ENCODE measurements at regions not wholly inside any gene's neighbourhood (a gene's known extent, or its start where the extent isn't known, plus 50 kb on each side); places are given as distances from the start of the nearest gene placed in this dataset.
A peak's percentile ranks its signal among the peaks of the same experiment; 100 is the strongest.

DNA sequence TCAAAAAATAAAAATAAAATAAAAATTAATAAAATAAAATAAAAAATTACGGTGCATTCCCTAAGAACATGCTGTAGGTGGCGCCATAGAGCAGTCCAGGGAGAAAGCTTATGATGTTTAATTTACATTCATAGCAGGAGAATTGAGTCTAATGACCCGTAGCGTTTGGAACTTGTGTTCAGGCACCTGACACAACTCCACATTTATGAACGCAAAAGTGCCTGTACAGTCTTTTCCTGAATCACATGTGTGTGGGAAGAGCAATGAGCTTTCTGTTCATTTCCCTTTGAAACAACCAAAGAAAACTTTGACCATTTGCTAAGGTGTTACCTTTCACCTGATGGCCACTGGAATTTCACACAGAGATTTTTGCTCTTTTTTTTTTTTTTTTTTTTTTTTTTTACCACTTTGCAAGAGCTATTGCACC lies 60.6 kb upstream of the KCNA1 start:
- Mint-ChIP-seq H3K4me3 (no peak overlapping the region), H3K27ac (no peak overlapping the region), H3K36me3 (ENCODE audit: low read depth) (no peaks in the 10 kb centered on the region), H3K27me3 (peaks cover 5% of the 10 kb centered on the region), H3K4me1 (no peaks in the 10 kb centered on the region)
- peak; percentile 57 for ATAC-seq
- peak in 1 of 3 donors; percentile 22 for DNase-seq
- H3K9me3 ChIP-seq (ENCODE audit: control insufficient read depth, low read length, poor library complexity, severe bottlenecking) = no peaks in the 10 kb centered on the region

DNA sequence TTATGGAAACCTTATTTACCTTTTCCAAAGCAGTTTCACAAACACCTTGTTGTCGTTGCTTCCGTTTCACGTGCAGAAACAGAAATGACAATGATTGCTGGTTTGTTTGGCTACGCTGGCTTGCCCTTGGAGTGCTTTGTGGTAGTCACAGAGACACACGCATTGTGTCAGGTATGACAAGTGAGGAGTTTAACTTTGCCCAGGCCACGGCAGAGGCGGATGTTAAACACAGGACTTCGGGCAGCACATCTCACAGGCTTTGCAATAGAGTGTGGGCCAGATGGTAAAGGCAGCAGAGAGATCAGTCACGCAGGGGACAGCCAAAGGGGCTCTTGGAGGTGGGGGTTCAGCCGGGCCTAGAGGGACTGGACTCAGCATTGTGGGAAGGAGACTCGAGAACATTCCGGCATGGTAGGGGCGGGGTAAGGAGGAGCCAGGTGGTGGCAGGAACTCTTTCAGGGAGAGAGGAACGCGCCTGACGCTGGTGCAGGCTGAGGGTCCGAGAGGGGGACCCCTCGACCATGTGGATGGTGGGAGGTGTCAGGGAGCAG lies 59.8 kb upstream of the KCNA1 start:
- no peaks in the 10 kb centered on the region for H3K36me3 Mint-ChIP-seq (ENCODE audit: low read depth)
- H3K27me3 Mint-ChIP-seq = peaks cover 5% of the 10 kb centered on the region
- no peaks in the 10 kb centered on the region for H3K9me3 ChIP-seq (ENCODE audit: control insufficient read depth, low read length, poor library complexity, severe bottlenecking)
- DNase-seq (no peak), ATAC-seq (no peak)
- no peaks in the 10 kb centered on the region for H3K4me1 Mint-ChIP-seq
- no peak overlapping the region for H3K27ac Mint-ChIP-seq
- no peak overlapping the region for H3K4me3 Mint-ChIP-seq

DNA sequence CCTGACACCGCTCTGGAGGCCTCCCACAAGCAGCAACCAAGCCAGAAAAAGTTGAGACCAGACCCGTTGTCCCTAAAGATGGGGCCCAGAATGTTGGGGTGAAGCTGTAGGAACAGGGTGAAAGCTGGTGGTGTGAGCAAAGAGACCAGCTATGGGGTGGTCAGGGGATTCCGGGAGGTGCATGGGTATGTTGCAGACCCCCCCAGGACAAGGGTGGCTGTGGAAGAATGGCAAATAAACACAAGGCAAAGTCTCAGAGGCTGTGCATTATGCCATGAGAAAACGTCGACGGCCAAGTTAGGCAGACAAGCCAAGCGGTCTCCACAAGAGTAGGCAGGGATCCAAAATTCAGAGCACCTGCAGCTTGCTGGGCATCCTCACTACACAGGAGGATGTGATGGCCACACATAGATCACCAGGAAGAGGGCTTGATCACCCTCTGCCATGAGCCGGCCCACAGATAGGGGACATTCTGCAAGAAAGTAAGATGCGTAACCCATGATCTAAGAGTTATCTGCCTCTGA lies 58.8 kb upstream of the KCNA1 start:
- no peaks in the 10 kb centered on the region for H3K27me3 Mint-ChIP-seq
- no peak for DNase-seq
- H3K36me3 Mint-ChIP-seq (ENCODE audit: low read depth) = no peaks in the 10 kb centered on the region
- ATAC-seq = no peak
- no peak overlapping the region for H3K27ac Mint-ChIP-seq
- H3K4me1 Mint-ChIP-seq = peaks cover 4% of the 10 kb centered on the region
- no peak overlapping the region for H3K4me3 Mint-ChIP-seq
- no peaks in the 10 kb centered on the region for H3K9me3 ChIP-seq (ENCODE audit: control insufficient read depth, low read length, poor library complexity, severe bottlenecking)

DNA sequence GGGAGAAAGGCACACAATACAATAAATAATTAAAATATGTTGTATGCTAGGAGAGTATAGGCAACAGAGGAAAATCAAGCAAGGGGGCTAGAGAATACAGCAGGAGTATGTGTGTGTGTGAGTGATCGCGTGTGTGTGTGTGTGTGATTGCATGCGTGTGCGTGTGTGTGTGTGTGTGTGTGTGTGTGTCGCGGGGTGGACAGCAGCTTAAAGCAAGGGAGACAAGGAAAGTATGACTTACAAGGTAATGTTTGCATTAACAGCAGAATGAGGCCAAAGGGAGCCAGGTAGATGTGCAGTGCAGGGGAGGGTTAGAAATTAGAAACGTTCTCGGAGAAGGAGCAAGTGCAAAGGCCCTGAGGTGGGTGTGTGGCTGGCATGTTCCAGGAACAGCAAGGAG lies 57.4 kb upstream of the KCNA1 start:
- Mint-ChIP-seq H3K4me1 (peaks cover 4% of the 10 kb centered on the region), H3K27ac (no peak overlapping the region), H3K36me3 (ENCODE audit: low read depth) (no peaks in the 10 kb centered on the region), H3K4me3 (no peak overlapping the region), H3K27me3 (no peaks in the 10 kb centered on the region)
- DNase-seq (no peak), ATAC-seq (no peak)
- H3K9me3 ChIP-seq (ENCODE audit: control insufficient read depth, low read length, poor library complexity, severe bottlenecking) = no peaks in the 10 kb centered on the region

DNA sequence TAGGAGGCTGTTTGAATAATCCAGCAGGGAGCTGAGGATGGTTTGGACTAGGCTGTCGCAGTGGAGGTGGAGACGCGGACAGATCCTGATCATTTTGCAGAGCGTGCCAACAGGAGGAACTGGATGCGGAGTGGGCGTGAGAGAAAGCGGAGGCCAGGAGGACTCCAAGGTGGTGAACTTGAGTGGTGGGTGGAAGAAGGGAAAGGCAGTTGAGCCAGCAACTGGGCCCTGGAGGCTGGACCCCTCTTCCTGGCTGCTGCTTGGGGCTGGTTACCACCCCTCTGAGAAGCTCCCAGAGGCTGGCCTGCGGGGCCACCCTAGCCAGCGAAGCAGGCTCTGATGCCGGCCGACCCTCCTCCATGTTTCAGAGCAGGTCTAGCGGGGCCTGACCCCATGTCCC lies 56.8 kb upstream of the KCNA1 start:
- no peaks in the 10 kb centered on the region for H3K36me3 Mint-ChIP-seq (ENCODE audit: low read depth)
- no peak overlapping the region for H3K27ac Mint-ChIP-seq
- H3K4me1 Mint-ChIP-seq = peaks cover 9% of the 10 kb centered on the region
- H3K4me3 Mint-ChIP-seq = no peak overlapping the region
- DNase-seq = no peak
- H3K9me3 ChIP-seq (ENCODE audit: control insufficient read depth, low read length, poor library complexity, severe bottlenecking) = no peaks in the 10 kb centered on the region
- peaks cover 3% of the 10 kb centered on the region for H3K27me3 Mint-ChIP-seq
- ATAC-seq = no peak

DNA sequence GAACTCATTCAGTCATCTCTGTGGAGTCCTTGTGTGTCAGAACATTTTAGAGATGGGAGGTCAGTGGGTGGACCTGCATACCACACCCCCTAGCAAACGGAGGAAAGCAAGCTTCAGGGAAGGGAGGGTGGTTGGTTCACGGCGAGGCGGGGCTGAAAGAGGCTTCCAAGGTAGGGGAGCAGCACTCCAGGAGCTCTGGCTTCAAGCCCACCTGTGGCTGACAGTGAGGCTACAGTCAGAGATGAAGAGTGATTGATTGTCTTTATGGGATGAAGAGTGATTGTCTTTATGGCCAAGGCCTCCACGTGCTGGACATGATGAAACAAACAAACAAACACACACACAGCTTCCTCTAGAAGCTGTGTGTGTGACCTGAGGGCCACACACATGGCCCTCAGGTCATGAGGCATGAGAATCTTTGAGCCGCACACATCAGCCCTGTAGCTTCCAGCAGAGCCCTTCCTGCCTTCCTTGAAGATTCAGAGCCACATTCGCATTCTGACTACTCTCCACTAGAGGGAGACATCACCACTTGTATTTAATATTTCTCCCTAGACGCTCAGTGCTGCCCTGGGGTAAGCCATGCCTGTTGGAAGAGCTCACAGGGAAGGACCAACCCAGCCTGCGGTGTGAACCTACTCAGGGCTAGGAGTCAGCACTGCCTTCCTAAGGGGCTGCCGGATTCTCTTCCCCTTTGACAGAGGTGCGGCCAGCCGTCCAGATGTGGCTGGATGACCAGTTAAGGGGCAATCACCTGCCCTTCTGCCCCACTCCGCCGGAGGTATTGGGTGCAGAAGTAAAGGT lies 54.4 kb upstream of the KCNA1 start:
- peaks cover 25% of the 10 kb centered on the region for H3K27me3 Mint-ChIP-seq
- peaks cover 13% of the 10 kb centered on the region for H3K4me1 Mint-ChIP-seq
- DNase-seq = peak in 1 of 3 donors; percentile 36
- no peaks in the 10 kb centered on the region for H3K9me3 ChIP-seq (ENCODE audit: control insufficient read depth, low read length, poor library complexity, severe bottlenecking)
- H3K36me3 Mint-ChIP-seq (ENCODE audit: low read depth) = no peaks in the 10 kb centered on the region
- peak; percentile 80 for ATAC-seq
- no peak overlapping the region for H3K27ac Mint-ChIP-seq
- no peak overlapping the region for H3K4me3 Mint-ChIP-seq

DNA sequence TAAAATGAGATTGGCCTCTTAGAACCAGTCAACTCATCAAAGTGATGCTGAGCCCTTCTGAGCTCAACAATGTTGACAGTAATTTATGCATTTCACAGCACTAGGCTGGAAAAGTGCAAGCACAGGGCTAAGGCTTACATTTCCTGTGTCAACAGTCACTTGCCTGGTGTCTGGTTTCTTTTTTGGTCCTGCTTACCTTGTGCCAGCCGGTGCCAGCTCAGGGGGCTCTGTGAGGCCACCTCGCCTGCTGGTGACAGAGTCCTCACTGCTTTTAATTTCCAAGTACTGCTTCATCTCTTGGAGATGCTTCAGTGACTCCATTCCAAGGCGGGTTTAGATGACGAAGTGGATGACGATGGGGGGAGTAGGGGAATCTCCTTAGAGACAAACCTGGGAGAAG lies 53.1 kb upstream of the KCNA1 start:
- H3K27me3 Mint-ChIP-seq = peaks cover 37% of the 10 kb centered on the region
- H3K4me1 Mint-ChIP-seq = peaks cover 13% of the 10 kb centered on the region
- no peak overlapping the region for H3K4me3 Mint-ChIP-seq
- H3K9me3 ChIP-seq (ENCODE audit: control insufficient read depth, low read length, poor library complexity, severe bottlenecking) = no peaks in the 10 kb centered on the region
- DNase-seq (no peak), ATAC-seq (no peak)
- no peak overlapping the region for H3K27ac Mint-ChIP-seq
- no peaks in the 10 kb centered on the region for H3K36me3 Mint-ChIP-seq (ENCODE audit: low read depth)

DNA sequence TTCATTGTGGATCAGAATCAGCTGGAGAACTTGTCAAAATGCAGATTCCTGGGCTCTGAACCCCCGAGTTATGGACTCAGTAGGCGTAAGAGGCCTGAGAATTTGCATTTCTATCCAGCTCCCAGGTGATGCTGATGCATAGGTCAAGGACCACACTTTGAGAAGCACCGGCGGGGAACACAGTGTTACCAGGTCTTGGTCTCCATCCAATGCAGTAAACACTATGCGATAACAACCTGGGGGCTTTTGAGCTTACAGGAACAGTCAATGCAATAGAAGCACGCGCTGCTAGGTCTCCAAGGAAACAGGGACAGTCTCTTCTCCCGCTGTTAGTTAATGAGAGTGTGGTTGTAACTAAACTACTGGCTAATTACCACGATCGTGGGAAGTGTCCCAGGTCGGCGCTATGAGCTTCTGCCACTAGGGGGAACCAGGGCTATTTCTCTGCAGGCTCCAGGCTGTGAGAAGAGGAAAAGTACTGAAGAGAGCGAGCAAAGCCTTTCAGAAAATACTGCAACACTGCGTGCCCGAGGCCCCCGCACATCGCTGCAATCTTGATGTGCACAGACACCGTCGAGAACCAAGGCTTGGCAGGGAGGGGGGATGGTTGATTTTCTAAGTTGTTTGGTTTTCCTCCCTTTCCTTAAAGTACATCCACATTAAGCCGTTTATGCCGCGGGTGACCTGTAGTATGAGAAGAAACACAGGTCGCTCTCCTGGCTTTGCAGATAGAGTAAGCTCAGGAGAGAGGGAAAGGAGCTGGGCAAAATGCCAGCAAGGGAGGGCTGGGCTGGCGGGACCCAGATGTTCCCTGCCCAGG lies 52.0 kb upstream of the KCNA1 start:
- DNase-seq (peak; percentile 43 to 56 (median 45)), ATAC-seq (peak; percentile 84)
- Mint-ChIP-seq H3K4me3 (peak overlapping the region; percentile 76), H3K27ac (no peak overlapping the region), H3K27me3 (peaks cover 45% of the 10 kb centered on the region), H3K4me1 (peaks cover 13% of the 10 kb centered on the region), H3K36me3 (ENCODE audit: low read depth) (no peaks in the 10 kb centered on the region)
- no peaks in the 10 kb centered on the region for H3K9me3 ChIP-seq (ENCODE audit: control insufficient read depth, low read length, poor library complexity, severe bottlenecking)

DNA sequence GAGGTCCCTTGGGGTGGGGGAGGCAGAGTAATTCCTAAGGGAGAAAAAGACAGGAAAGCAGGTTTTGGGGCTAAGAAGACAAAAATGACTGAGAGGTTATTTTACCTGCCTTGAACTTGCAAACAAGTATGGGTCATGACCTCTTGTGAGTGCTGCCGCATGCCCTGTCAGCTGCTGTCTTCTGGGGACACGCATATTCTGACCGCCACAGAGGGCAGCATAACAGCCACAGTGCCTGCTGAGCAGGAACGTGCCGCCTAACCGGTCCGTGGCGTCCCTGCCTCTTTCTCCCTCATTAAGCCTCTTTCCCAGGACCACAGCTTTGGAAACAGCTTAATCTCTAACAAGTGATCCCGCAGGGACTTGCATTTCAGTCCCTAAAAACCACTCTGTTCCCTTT lies 51.3 kb upstream of the KCNA1 start:
- peak overlapping the region; percentile 76 for H3K4me3 Mint-ChIP-seq
- no peaks in the 10 kb centered on the region for H3K9me3 ChIP-seq (ENCODE audit: control insufficient read depth, low read length, poor library complexity, severe bottlenecking)
- H3K27me3 Mint-ChIP-seq = peaks cover 49% of the 10 kb centered on the region
- H3K36me3 Mint-ChIP-seq (ENCODE audit: low read depth) = no peaks in the 10 kb centered on the region
- no peak for ATAC-seq
- peaks cover 13% of the 10 kb centered on the region for H3K4me1 Mint-ChIP-seq
- no peak for DNase-seq
- no peak overlapping the region for H3K27ac Mint-ChIP-seq

DNA sequence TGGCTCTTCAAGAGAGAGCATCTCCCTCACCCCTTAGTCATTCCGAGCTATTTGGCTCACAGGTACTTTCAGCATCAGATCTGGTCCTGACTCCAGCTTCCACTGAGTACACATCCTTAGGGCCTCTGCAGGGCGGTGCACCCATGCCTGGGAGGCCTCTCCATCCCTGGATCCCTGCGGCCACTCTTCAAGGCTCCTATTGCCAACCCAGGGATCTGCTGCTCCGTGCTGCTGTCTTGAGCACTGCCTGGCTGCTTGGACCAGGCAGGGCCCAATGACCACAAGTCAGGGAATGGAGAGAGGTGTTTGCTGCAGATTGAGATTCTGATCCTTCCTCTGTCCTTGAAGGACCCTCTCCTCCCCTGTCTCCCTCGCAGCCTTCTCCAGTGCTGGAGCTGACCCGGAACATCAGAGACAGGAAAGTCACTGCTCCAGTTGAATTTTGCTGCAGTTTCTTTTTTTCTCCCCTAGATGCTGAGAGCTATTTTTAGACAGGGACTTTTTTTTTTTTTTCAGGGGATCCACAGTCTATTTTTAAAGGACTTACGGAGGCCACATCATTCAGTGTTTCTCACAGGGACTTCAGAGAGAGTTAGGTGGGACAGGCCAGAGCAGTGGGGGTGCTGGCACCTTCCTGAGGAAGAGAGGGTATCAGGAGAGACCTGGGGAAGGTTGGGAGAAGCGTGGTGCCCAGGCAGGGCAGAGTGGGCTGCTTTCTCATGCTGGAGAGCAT lies 50.1 kb upstream of the KCNA1 start:
- H3K4me1 Mint-ChIP-seq = peaks cover 13% of the 10 kb centered on the region
- ATAC-seq (no peak), DNase-seq (no peak)
- no peak overlapping the region for H3K27ac Mint-ChIP-seq
- peaks cover 3% of the 10 kb centered on the region for H3K36me3 Mint-ChIP-seq (ENCODE audit: low read depth)
- H3K4me3 Mint-ChIP-seq = no peak overlapping the region
- H3K9me3 ChIP-seq (ENCODE audit: control insufficient read depth, low read length, poor library complexity, severe bottlenecking) = no peaks in the 10 kb centered on the region
- peaks cover 62% of the 10 kb centered on the region for H3K27me3 Mint-ChIP-seq

All from T-helper 17 cell (primary cell).